H9 (cell line): ENCODE measurements at regions not wholly inside any gene's neighbourhood (a gene's known extent, or its start where the extent isn't known, plus 50 kb on each side); places are given as distances from the start of the nearest gene placed in this dataset.

Source experiments
- DNase-seq: peaks from one replicate; pipeline ENCODE4 v3.0.0-alpha.2; 2017
- H2AFZ ChIP-seq: one replicate; pipeline ENCODE4 v1.6.1; 2013; ENCODE audit warnings: mild to moderate bottlenecking, low read length, control low read depth, moderate library complexity
- H2AK5ac ChIP-seq: 2 replicates; pipeline ENCODE4 v1.6.1; 2013; ENCODE audit warnings: low read length, control low read depth, mixed read lengths; ENCODE audit not compliant: insufficient read length
- H2BK120ac ChIP-seq: one replicate; pipeline ENCODE4 v1.6.1; 2013; ENCODE audit warnings: low read depth, mild to moderate bottlenecking, low read length, control low read depth, inconsistent platforms; ENCODE audit not compliant: poor library complexity, severe bottlenecking
- H2BK12ac ChIP-seq: 2 replicates; pipeline ENCODE4 v1.6.1; 2013; ENCODE audit warnings: low read length, control low read depth, mixed read lengths, low read depth; ENCODE audit not compliant: insufficient read length
- H2BK15ac ChIP-seq: 2 replicates; pipeline ENCODE4 v1.6.1; 2013; ENCODE audit warnings: low read depth, low read length, control low read depth
- H2BK20ac ChIP-seq: one replicate; pipeline ENCODE4 v1.6.1; 2013; ENCODE audit warnings: low read depth, mild to moderate bottlenecking, low read length, control low read depth, inconsistent platforms; ENCODE audit not compliant: poor library complexity, severe bottlenecking
- H2BK5ac ChIP-seq: 2 replicates; pipeline ENCODE4 v1.6.1; 2013; ENCODE audit warnings: low read length, control low read depth, mixed read lengths; ENCODE audit not compliant: insufficient read length
- H3K14ac ChIP-seq: 2 replicates; pipeline ENCODE4 v1.6.1; 2013; ENCODE audit warnings: low read length, control low read depth; ENCODE audit not compliant: insufficient read depth
- H3K18ac ChIP-seq: 2 replicates; pipeline ENCODE4 v1.6.1; 2013; ENCODE audit warnings: low read depth, mild to moderate bottlenecking, mixed read lengths, low read length, control low read depth; ENCODE audit not compliant: insufficient read length
- H3K23ac ChIP-seq: 2 replicates; pipeline ENCODE4 v1.6.1; 2013; ENCODE audit warnings: low read length, control low read depth, mixed read lengths, low read depth; ENCODE audit not compliant: insufficient read length
- H3K23me2 ChIP-seq: 2 replicates; pipeline ENCODE4 v1.6.1; 2013; ENCODE audit warnings: low read depth, mild to moderate bottlenecking, mixed read lengths, low read length, control low read depth; ENCODE audit not compliant: insufficient read length, poor library complexity, severe bottlenecking
- H3K27ac ChIP-seq: 2 replicates; pipeline ENCODE4 v1.5.1; 2013; ENCODE audit warnings: low read length, control low read depth, mixed read lengths, low read depth; ENCODE audit not compliant: insufficient read length
- H3K27me3 ChIP-seq: 2 replicates; pipeline ENCODE4 v1.6.1; 2013; ENCODE audit warnings: low read length, control low read depth, inconsistent platforms; ENCODE audit not compliant: insufficient read depth
- H3K4ac ChIP-seq: 2 replicates; pipeline ENCODE4 v1.6.1; 2013; ENCODE audit warnings: low read depth, mild to moderate bottlenecking, control low read depth, inconsistent platforms, low read length, moderate library complexity
- H3K4me1 ChIP-seq: 2 replicates; pipeline ENCODE4 v1.6.1; 2013; ENCODE audit warnings: low read length, control low read depth, inconsistent platforms; ENCODE audit not compliant: insufficient read depth
- H3K4me2 ChIP-seq: 2 replicates; pipeline ENCODE4 v1.6.1; 2013; ENCODE audit warnings: low read length, control low read depth, mixed read lengths; ENCODE audit not compliant: insufficient read length, insufficient read depth
- H3K56ac ChIP-seq: 2 replicates; pipeline ENCODE4 v1.6.1; 2013; ENCODE audit warnings: low read depth, mild to moderate bottlenecking, mixed read lengths, low read length, control low read depth; ENCODE audit not compliant: insufficient read length
- H3K79me1 ChIP-seq: 2 replicates; pipeline ENCODE4 v1.6.1; 2013; ENCODE audit warnings: low read depth, mild to moderate bottlenecking, moderate library complexity, low read length, control low read depth, inconsistent platforms; ENCODE audit not compliant: insufficient read depth, poor library complexity, severe bottlenecking
- H3K79me2 ChIP-seq: 2 replicates; pipeline ENCODE4 v1.6.1; 2013; ENCODE audit warnings: low read length, control low read depth, inconsistent platforms; ENCODE audit not compliant: insufficient read depth
- H3K9ac ChIP-seq: 2 replicates; pipeline ENCODE4 v1.6.1; 2013; ENCODE audit warnings: low read length, control low read depth, mixed read lengths; ENCODE audit not compliant: insufficient read length; ENCODE audit errors: extremely low read depth
- H3K9me3 ChIP-seq: one replicate; pipeline ENCODE4 v1.6.1; 2013; ENCODE audit warnings: low read depth, low read length, inconsistent platforms; ENCODE audit not compliant: control insufficient read depth
- H3T11ph ChIP-seq: one replicate; pipeline ENCODE4 v1.6.1; 2013; ENCODE audit warnings: mild to moderate bottlenecking, low read length, control low read depth, inconsistent platforms
- H4K20me1 ChIP-seq: one replicate; pipeline ENCODE4 v1.6.1; 2013; ENCODE audit not compliant: control insufficient read depth, insufficient read length, insufficient read depth
- H4K5ac ChIP-seq: 2 replicates; pipeline ENCODE4 v1.6.1; 2013; ENCODE audit warnings: low read depth, mild to moderate bottlenecking, mixed read lengths, low read length, control low read depth; ENCODE audit not compliant: insufficient read length
- H4K8ac ChIP-seq: replicated peaks from 2 replicates; pipeline ENCODE4 v1.6.1; 2013; ENCODE audit warnings: low read length, control low read depth, mixed read lengths, low read depth; ENCODE audit not compliant: insufficient read length
- H4K91ac ChIP-seq: 2 replicates; pipeline ENCODE4 v1.6.1; 2013; ENCODE audit warnings: low read depth, mild to moderate bottlenecking, moderate library complexity, mixed read lengths, low read length, control low read depth; ENCODE audit not compliant: insufficient read length
- H3K27ac Mint-ChIP-seq, 3 experiments: 2 replicates in 2 of 3; 3 replicates in 1 of 3; pipeline ENCODE4 v1.8.0; 2020 to 2021; ENCODE audit warnings: mixed read lengths in 3 of 3, mild to moderate bottlenecking in 1 of 3, moderate library complexity in 1 of 3
- H3K27me3 Mint-ChIP-seq: 2 replicates; pipeline ENCODE4 v1.8.0; 2021; ENCODE audit warnings: low read depth, mild to moderate bottlenecking, moderate library complexity, mixed read lengths
- H3K36me3 Mint-ChIP-seq, 3 experiments: 2 replicates in 2 of 3; 3 replicates in 1 of 3; pipeline ENCODE4 v1.8.0; 2020 to 2021; ENCODE audit warnings: low read depth in 3 of 3, mixed read lengths in 3 of 3; ENCODE audit not compliant: insufficient read depth in 1 of 3
- H3K4me1 Mint-ChIP-seq, 2 experiments: 2 replicates each; pipeline ENCODE4 v1.8.0; 2020; ENCODE audit warnings: mixed read lengths in 2 of 2
- H3K4me3 Mint-ChIP-seq, 2 experiments: 2 replicates in 1 of 2; 3 replicates in 1 of 2; pipeline ENCODE4 v1.8.0; 2020 to 2021; ENCODE audit warnings: mild to moderate bottlenecking in 2 of 2, mixed read lengths in 2 of 2, moderate library complexity in 1 of 2
- H3K9me3 Mint-ChIP-seq, 2 experiments: 2 replicates in 1 of 2; 3 replicates in 1 of 2; pipeline ENCODE4 v1.8.0; 2020; ENCODE audit warnings: mild to moderate bottlenecking in 2 of 2, mixed read lengths in 2 of 2, moderate library complexity in 1 of 2
- CTCF ChIP-seq: fragments of 200-600 bp; sonication (generic); conservative IDR thresholded peaks from 3 replicates; pipeline ENCODE4 v1.8.0; 2021; ENCODE audit warnings: antibody characterized with exemption, mild to moderate bottlenecking
- WGBS: extraction: QIAGEN DNeasy Blood & Tissue Kit; methylation state at CpG from one replicate; pipeline ENCODE4 v1.1.7; 2013; ENCODE audit warnings: missing lambda C conversion rate, low lambda C conversion rate, mixed read lengths; ENCODE audit not compliant: insufficient read length; ENCODE audit errors: extremely low coverage; 5-methylcytosine and 5-hydroxymethylcytosine counted together

GRCh38 chr3:146894406-146894805 is 289.3 kb upstream of the PLSCR5 start:
- Histone ChIP-seq H3K79me1 (no peaks in the 10 kb centered on the region), H3K27ac (no peak overlapping the region), H3K56ac (no peak overlapping the region), H2BK5ac (no peak overlapping the region), H3K23me2 (no peaks in the 10 kb centered on the region), H3K18ac (no peak overlapping the region), H2AK5ac (no peak overlapping the region), H3K4me2 (no peak overlapping the region), H4K5ac (no peak overlapping the region), H2BK120ac (no peak overlapping the region), H3K23ac (no peak overlapping the region), H2BK15ac (no peak overlapping the region), H4K20me1 (no peaks in the 10 kb centered on the region), H2AFZ (no peak overlapping the region), H2BK20ac (no peak overlapping the region), H3K14ac (no peak overlapping the region), H2BK12ac (no peak overlapping the region), H3K9me3 (no peaks in the 10 kb centered on the region), H4K91ac (no peak overlapping the region), H3K79me2 (no peaks in the 10 kb centered on the region), H3K4ac (no peak overlapping the region), H3T11ph (no peak overlapping the region), H3K4me1 (no peaks in the 10 kb centered on the region), H4K8ac (no peak overlapping the region), H3K9ac (no peak overlapping the region), H3K27me3 (no peaks in the 10 kb centered on the region)
- DNase-seq = no peak
- WGBS = no CpG with 5 or more reads among the region's 1 CpG
- Mint-ChIP-seq H3K4me1 (peaks cover 3 to 5% of the 10 kb centered on the region in 2 experiments), H3K27me3 (no peaks in the 10 kb centered on the region), H3K27ac (peak overlapping the region in 1 of 3 experiments; percentile 15; a peak in 2 of 7 replicates), H3K9me3 (no peaks in the 10 kb centered on the region), H3K36me3 (no peaks in the 10 kb centered on the region), H3K4me3 (no peak overlapping the region)
- TF ChIP-seq CTCF = no peak
